Umbilical cord (tissue), 1 donor: ENCODE measurements at regions not wholly inside any gene's neighbourhood (a gene's known extent, or its start where the extent isn't known, plus 50 kb on each side); places are given as distances from the start of the nearest gene placed in this dataset.

Experiments
- DNase-seq: peaks from one replicate; pipeline ENCODE4 v3.0.0-alpha.2; 2015; ENCODE audit warnings: low spot score

DNA sequence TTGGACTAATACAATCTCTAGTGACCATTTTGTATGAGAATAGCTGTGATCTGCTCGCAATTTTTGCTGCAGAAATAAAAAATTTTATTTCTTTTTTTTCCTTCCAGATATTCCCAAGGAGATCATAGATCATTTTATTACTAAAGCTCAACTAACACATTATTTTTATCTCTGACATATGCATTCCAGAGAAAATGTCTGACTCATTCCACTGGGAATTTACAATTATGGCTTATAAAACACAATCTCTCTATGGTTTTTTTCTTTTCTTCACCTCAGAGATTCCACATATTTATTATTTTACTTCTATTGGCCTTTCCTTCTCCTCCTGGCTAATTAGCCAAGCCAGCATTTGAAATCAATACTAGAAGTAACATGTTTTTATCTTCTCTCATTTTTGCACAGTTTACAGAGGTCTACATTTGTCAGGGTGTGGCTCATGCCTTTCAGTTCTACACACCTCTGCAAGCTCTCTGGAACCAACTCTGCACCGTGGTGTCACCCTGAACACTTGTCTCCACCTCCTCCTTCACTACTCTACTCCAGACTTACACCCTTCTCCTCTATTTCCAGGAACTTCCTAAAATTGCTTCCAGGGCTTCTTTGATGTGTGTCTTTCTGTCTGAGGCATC lies 59.8 kb upstream of the GPM6A start:
- DNase-seq, result peak; percentile 10

DNA sequence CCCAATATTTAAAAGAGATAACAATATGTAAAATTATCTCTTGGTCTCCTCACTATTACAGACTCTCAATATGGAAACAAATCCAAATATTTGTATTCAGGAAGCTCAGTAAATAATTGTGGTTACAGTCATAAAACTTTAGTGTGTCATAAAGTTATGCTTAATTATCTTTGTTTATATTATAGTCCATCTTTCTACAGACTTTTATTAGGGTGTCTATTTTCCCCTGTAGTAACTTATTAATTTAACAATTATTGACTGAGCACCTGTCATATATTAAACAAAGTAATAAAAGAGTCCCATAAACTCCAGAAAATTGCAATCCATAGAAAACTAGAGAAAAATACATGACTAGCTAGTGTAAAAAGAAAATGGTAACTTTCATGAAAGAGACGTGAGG lies 61.6 kb upstream of the GPM6A start:
- no peak for DNase-seq

- no peak for DNase-seq
Observed at GRCh38 chr4:175874306-175874705, 62.2 kb upstream of the GPM6A start.

GRCh38 chr4:175875993-175876771 lies 64.1 kb upstream of the GPM6A start:
- no peak for DNase-seq

- DNase-seq, result no peak
Observed at GRCh38 chr4:175882891-175883290, 70.8 kb upstream of the GPM6A start.

DNA sequence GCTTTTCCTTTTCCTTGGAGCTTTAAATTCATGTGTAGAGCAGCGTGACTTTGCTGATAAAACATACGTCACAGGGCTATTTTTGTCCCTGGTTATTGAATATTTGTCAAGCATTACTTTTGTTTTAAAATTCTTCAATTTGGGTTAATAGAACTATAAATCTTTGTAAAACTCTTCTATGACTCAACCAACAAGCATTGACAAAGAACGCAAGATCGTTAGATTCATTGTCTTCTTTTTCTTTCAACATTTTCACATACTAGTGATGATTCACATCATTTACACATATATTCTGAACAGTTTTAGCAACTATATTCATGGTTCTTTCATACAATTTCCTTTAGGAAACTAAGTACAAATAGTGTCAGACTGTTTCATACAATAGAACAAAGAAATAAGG lies 72.0 kb upstream of the GPM6A start:
- DNase-seq, result no peak

DNA sequence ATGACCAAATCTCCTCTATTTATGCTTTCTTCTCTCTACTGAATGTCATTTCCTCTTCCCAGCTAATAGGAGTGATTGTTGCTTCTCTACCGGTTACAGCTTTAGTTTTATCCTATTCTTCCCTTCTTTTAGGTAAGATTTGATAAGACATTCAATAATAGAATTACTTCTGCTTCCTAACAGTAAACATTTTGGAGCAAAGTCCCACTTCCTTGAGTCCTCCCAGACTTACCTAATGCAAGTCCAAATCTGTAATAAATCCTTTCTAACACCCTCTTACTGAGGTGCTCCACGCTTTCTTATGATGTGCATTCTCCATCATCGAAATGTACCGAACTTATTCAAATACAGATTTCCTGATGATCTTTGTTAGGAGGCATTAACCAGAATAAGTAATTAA lies 79.2 kb upstream of the GPM6A start:
- DNase-seq, result no peak

- DNase-seq, result peak; percentile 66
Observed at GRCh38 chr4:175891851-175892250, 79.8 kb upstream of the GPM6A start.

- no peak for DNase-seq
Observed at GRCh38 chr4:175905925-175906324, 93.9 kb upstream of the GPM6A start.

GRCh38 chr4:175906384-175906783 lies 94.3 kb upstream of the GPM6A start:
- DNase-seq, result no peak

- no peak for DNase-seq
Observed at GRCh38 chr4:175910700-175911099, 98.6 kb upstream of the GPM6A start.

GRCh38 chr4:175916626-175917351 lies 104.7 kb upstream of the GPM6A start:
- no peak for DNase-seq

DNA sequence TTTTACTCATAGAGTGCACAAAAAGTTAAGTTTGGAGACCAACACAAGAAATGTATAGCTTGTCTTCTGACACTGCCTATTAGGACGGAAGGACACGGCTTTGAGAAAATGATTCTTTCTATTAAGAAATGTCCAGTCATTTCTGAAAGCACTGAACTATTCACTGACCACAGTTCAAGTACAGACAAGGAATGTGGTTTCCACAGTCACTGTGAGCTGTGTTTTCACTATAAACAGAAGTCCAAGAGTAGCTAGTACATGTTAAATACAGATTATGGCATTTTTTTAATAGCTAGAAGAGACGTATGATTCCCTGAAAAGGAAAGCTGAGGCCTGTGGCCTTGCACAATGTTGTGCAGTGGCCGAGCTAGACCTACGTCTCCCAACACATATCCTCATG lies 115.1 kb upstream of the GPM6A start:
- no peak for DNase-seq

GRCh38 chr4:175929441-175929840 lies 117.4 kb upstream of the GPM6A start:
- no peak for DNase-seq

DNA sequence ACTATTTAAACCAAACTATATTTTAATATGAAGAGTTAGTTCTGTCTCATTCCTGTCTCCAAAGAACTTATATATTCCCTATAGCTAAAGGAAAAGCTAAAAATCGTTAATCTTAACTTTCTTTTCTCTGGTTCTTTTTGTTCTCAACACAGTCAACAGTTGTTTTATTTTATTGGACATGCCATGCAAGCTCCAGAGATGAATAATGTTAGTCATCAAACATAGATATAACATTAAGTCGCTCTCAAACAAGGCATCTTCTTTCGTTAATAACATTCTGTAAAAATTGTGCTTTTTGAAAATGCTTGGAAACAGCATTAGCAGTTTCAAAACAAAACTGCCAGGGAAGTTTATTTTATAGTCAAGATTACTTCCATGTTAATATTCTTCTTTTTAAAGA lies 117.9 kb upstream of the GPM6A start:
- DNase-seq, result peak; percentile 30

- peak; percentile 13 for DNase-seq
Observed at GRCh38 chr4:175930471-175930870, 118.4 kb upstream of the GPM6A start.

DNA sequence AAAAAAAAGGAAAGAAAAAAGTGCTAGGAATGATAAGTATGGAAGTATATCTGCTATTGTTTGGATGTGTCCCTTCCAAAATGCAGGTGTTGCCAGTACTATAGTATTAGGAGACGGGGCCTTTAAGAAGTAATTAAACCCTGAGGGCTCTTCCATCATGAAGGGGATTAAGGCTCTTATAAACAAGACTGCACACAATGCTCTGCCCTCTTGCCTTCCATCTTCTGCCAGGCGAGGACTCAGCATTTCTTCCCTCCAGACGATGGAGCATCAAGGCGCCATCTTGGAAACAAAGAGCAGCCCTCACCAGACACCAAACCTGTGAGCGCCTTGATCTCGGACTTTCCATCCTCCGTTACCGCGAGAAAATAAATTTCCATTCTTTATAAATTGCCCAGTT lies 120.1 kb upstream of the GPM6A start:
- no peak for DNase-seq

- DNase-seq, result no peak
Observed at GRCh38 chr4:175934506-175934905, 122.4 kb upstream of the GPM6A start.

GRCh38 chr4:175935016-175935661 lies 123.1 kb upstream of the GPM6A start:
- DNase-seq, result no peak

DNA sequence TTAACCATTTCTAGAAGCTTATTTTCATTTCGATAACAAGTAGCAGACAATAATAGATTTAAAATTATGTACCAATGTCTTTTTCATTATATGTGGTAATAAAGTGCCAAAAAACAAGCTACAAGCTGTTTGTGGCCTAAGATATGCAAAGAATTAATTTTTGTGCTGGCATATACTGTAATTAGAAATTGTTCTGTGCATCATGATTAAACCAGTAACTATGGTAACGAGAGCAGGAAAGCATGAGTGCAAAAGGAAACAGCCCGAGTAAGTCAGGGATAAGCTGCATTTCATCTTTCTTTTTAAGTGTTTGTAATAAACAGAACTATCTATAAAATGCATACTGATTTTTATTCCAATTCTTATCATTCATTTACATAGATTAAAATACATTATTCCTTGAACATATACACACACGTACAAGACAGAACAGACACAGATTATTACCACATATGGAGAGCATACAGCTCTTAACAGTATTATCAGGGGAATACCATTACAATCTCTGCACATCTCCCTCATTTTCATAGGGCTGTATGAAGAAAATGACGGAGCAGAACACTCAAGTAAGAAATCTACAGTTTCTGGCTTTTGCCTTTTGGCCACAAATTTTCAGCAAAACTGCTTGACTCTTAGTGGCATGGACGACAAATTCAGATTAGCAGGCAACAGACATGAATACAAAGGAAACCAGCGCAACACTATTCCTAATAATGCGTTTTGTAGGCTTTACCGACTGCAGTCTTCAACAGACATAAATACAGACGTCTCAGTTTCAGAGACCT lies 121.3 kb upstream of the WDR17 start:
- DNase-seq, result no peak

GRCh38 chr4:175946472-175947116 lies 119.0 kb upstream of the WDR17 start:
- DNase-seq, result peak; percentile 47
